SK-N-MC (cell line): ENCODE measurements at regions not wholly inside any gene's neighbourhood (a gene's known extent, or its start where the extent isn't known, plus 50 kb on each side); places are given as distances from the start of the nearest gene placed in this dataset.

Experiments used
- DNase-seq: peaks from one replicate; pipeline ENCODE4 v3.0.0-alpha.2; 2011; ENCODE audit warnings: low read depth, low spot score
- H3K27ac ChIP-seq: fragments of 200-600 bp; sonication (generic); 2 replicates; pipeline ENCODE4 v1.5.1; 2016; ENCODE audit warnings: mixed run types
- H3K36me3 ChIP-seq: fragments of 200-600 bp; sonication (generic); 2 replicates; pipeline ENCODE4 v1.6.1; 2017; ENCODE audit warnings: antibody characterized with exemption, low read length, mixed read lengths; ENCODE audit not compliant: insufficient read depth
- H3K4me3 ChIP-seq: fragments of 200-600 bp; sonication (generic); 2 replicates; pipeline ENCODE4 v1.5.1; 2016
- H3K9ac ChIP-seq: fragments of 200-600 bp; sonication (generic); 2 replicates; pipeline ENCODE4 v1.8.0; 2017; ENCODE audit warnings: mixed run types, mixed read lengths; ENCODE audit not compliant: insufficient read length
- H3K9me3 ChIP-seq: fragments of 200-600 bp; sonication (generic); 2 replicates; pipeline ENCODE4 v1.6.1; 2017; ENCODE audit warnings: low read depth, mild to moderate bottlenecking, antibody characterized with exemption, low read length, moderate library complexity, mixed read lengths
- EZH2 ChIP-seq: fragments of 200-600 bp; sonication (generic); IDR thresholded peaks from one replicate; pipeline ENCODE4 v1.6.1; 2017; ENCODE audit warnings: antibody characterized with exemption
- FOXP2 ChIP-seq: optimal IDR thresholded peaks from 2 replicates; pipeline ENCODE3; 2011; ENCODE audit warnings: mild to moderate bottlenecking, moderate library complexity; ENCODE audit not compliant: insufficient read depth; ENCODE audit errors: extremely low read length, control extremely low read depth
- POLR2AphosphoS5 ChIP-seq: IDR thresholded peaks from 2 replicates; pipeline ENCODE4 v1.6.1; 2012; ENCODE audit warnings: mild to moderate bottlenecking, low read depth, low read length, borderline replicate concordance

GRCh38 chr1:221157026-221157761, 278.0 kb downstream of the HLX start:
- H3K27ac ChIP-seq, result no peak overlapping the region
- H3K36me3 ChIP-seq, result no peaks in the 10 kb centered on the region
- TF ChIP-seq FOXP2 (no peak), POLR2AphosphoS5 (no peak), EZH2 (no peak)
- no peak overlapping the region for H3K4me3 ChIP-seq
- H3K9ac ChIP-seq, result no peak overlapping the region
- DNase-seq, result no peak
- no peaks in the 10 kb centered on the region for H3K9me3 ChIP-seq

GRCh38 chr1:221159608-221160007, 280.4 kb downstream of the HLX start:
- H3K9ac ChIP-seq, result no peak overlapping the region
- TF ChIP-seq FOXP2 (no peak), EZH2 (no peak), POLR2AphosphoS5 (no peak)
- no peaks in the 10 kb centered on the region for H3K36me3 ChIP-seq
- no peak for DNase-seq
- no peak overlapping the region for H3K27ac ChIP-seq
- no peaks in the 10 kb centered on the region for H3K9me3 ChIP-seq
- H3K4me3 ChIP-seq, result no peak overlapping the region

DNA sequence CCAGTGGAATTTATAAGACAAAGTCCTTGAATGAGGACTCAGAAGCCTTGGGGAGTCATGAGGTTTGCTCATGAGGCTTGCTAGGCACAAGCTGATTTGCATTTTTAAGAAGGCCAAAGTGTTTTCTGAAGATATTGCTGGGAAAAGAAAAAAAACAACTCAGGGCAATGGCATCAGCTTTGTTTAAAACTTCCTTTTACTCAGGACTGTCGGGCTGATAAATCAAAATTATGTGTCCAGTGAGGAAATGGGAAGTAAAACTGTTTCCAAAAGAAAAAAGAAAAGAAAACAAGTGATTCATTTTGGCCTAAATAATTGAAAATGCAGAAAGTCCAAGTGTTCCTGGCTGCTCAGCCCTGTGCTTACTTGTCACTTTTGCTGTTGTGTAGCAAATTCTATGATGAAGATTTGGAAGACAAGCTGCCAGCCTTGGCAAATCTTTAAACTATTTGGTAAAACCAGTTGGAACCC, 282.4 kb downstream of the HLX start:
- Histone ChIP-seq H3K27ac (no peak overlapping the region), H3K36me3 (no peaks in the 10 kb centered on the region), H3K9ac (no peak overlapping the region), H3K4me3 (no peak overlapping the region), H3K9me3 (no peaks in the 10 kb centered on the region)
- TF ChIP-seq POLR2AphosphoS5 (no peak), EZH2 (no peak), FOXP2 (no peak)
- no peak for DNase-seq

- Histone ChIP-seq H3K9ac (no peak overlapping the region), H3K9me3 (no peaks in the 10 kb centered on the region), H3K36me3 (no peaks in the 10 kb centered on the region), H3K27ac (no peak overlapping the region), H3K4me3 (no peak overlapping the region)
- TF ChIP-seq FOXP2 (no peak), POLR2AphosphoS5 (no peak), EZH2 (no peak)
- DNase-seq, result no peak
Measured at GRCh38 chr1:221162352-221162751, 283.1 kb downstream of the HLX start.

GRCh38 chr1:221162939-221163338, 283.7 kb downstream of the HLX start:
- no peak for DNase-seq
- no peak overlapping the region for H3K9ac ChIP-seq
- no peaks in the 10 kb centered on the region for H3K36me3 ChIP-seq
- no peak overlapping the region for H3K4me3 ChIP-seq
- H3K9me3 ChIP-seq, result no peaks in the 10 kb centered on the region
- TF ChIP-seq EZH2 (no peak), POLR2AphosphoS5 (no peak), FOXP2 (no peak)
- no peak overlapping the region for H3K27ac ChIP-seq

DNA sequence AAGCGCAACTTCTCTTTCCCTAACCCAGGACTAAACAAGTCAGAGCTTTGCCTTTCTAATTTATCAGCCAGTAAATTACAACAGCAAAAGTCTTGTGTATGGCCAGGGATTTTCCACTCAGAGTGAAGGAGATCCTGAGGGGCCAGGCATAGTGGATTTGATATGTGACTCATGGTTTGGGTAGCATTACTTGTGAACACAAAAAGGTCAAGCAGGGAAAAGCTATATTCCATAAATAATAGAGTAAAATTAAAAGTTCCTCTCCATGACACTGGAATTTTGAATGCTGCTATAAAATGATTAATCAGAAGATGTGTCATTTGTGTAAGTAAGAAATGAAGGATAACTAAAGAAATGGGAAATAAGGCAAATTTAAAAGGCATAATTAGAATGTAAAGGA, 284.8 kb downstream of the HLX start:
- Histone ChIP-seq H3K9me3 (no peaks in the 10 kb centered on the region), H3K4me3 (no peak overlapping the region), H3K36me3 (no peaks in the 10 kb centered on the region), H3K9ac (no peak overlapping the region), H3K27ac (no peak overlapping the region)
- no peak for DNase-seq
- TF ChIP-seq POLR2AphosphoS5, result no peak
- TF ChIP-seq FOXP2, result no peak
- TF ChIP-seq EZH2, result no peak

- TF ChIP-seq POLR2AphosphoS5 (no peak), EZH2 (no peak), FOXP2 (no peak)
- DNase-seq, result no peak
- Histone ChIP-seq H3K4me3 (no peak overlapping the region), H3K9me3 (no peaks in the 10 kb centered on the region), H3K36me3 (no peaks in the 10 kb centered on the region), H3K9ac (no peak overlapping the region), H3K27ac (no peak overlapping the region)
Measured at GRCh38 chr1:221164951-221165838, 286.0 kb downstream of the HLX start.

- no peaks in the 10 kb centered on the region for H3K9me3 ChIP-seq
- no peak overlapping the region for H3K4me3 ChIP-seq
- no peak for TF ChIP-seq POLR2AphosphoS5
- H3K36me3 ChIP-seq, result no peaks in the 10 kb centered on the region
- H3K9ac ChIP-seq, result no peak overlapping the region
- no peak for DNase-seq
- H3K27ac ChIP-seq, result no peak overlapping the region
Measured at GRCh38 chr1:221165839-221166500, 286.7 kb downstream of the HLX start.
